ENCODE measurements at regions not wholly inside any gene's neighbourhood (a gene's known extent, or its start where the extent isn't known, plus 50 kb on each side); places are given as distances from the start of the nearest gene placed in this dataset.
A peak's percentile ranks its signal among the peaks of the same experiment; 100 is the strongest.

DNA sequence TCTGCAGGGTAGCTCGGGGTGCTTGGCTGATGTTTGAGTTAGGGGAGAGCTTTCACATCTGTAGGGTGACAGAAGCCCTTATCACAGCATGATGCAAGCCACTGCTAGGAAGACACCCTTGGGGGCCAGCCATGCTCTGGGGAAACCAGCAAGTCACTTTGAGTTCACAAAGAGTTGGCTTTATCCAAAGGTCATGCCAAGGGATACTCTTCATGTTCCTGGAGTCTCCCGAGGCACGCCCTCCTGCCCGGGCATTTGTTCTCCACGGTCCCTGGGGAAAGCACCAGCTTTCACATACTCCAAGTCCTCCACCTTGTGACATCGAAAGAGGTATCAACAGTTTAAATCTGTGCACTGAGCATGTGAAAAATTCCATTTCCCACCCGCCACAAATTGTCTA lies 227.7 kb downstream of the VAPA start:
- Mint-ChIP-seq H3K36me3 (ENCODE audit: insufficient read depth, unreplicated experiment) (no peaks in the 10 kb centered on the region), H3K9me3 (ENCODE audit: unreplicated experiment) (peaks cover 10% of the 10 kb centered on the region), H3K4me1 (ENCODE audit: low read depth, unreplicated experiment) (peaks cover 30% of the 10 kb centered on the region), H3K27ac (ENCODE audit: unreplicated experiment) (peak overlapping the region; percentile 83), H3K4me3 (ENCODE audit: unreplicated experiment) (peak overlapping the region; percentile 35), H3K27me3 (ENCODE audit: insufficient read depth, unreplicated experiment) (no peaks in the 10 kb centered on the region)
- intact Hi-C loops (cut with micrococcal nuclease; ENCODE audit: unreplicated experiment), result loop anchor here (5.0 to 10.0 kb wide), 2 partner anchors 57 to 169 kb away; no protein-coding TSS in a partner anchor
- Histone ChIP-seq H3K9me3 (no peaks in the 10 kb centered on the region), H3K4me1 (peaks cover 26% of the 10 kb centered on the region), H3K4me3 (ENCODE audit: low read depth, low read length) (no peak overlapping the region), H3K27me3 (replicated peaks; ENCODE audit: control insufficient read depth, insufficient read depth, low read length) (no peaks in the 10 kb centered on the region), H3K36me3 (ENCODE audit: control insufficient read depth, insufficient read depth, low read length) (no peaks in the 10 kb centered on the region)
- POLR2A ChIA-PET, result no interaction called here
- CTCF ChIA-PET, result interaction anchor here (0.6 to 1.3 kb wide), 4 partner anchors 10 to 437 kb away, joined by 3 read pairs; no protein-coding TSS in a partner anchor
- TF ChIP-seq, protein P1, sequence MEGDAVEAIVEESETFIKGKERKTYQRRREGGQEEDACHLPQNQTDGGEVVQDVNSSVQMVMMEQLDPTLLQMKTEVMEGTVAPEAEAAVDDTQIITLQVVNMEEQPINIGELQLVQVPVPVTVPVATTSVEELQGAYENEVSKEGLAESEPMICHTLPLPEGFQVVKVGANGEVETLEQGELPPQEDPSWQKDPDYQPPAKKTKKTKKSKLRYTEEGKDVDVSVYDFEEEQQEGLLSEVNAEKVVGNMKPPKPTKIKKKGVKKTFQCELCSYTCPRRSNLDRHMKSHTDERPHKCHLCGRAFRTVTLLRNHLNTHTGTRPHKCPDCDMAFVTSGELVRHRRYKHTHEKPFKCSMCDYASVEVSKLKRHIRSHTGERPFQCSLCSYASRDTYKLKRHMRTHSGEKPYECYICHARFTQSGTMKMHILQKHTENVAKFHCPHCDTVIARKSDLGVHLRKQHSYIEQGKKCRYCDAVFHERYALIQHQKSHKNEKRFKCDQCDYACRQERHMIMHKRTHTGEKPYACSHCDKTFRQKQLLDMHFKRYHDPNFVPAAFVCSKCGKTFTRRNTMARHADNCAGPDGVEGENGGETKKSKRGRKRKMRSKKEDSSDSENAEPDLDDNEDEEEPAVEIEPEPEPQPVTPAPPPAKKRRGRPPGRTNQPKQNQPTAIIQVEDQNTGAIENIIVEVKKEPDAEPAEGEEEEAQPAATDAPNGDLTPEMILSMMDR (IDR thresholded peaks at IDR 0.05; ENCODE audit: insufficient read depth in 1 of 2, low read depth in 1 of 2, low read length in 1 of 2, severe bottlenecking in 1 of 2, unreplicated experiment in 1 of 2), result no peak
- no TSS peak for BruUV-seq (replicated peaks)
- peak in 1 of 2 experiments; percentile 17 for DNase-seq

DNA sequence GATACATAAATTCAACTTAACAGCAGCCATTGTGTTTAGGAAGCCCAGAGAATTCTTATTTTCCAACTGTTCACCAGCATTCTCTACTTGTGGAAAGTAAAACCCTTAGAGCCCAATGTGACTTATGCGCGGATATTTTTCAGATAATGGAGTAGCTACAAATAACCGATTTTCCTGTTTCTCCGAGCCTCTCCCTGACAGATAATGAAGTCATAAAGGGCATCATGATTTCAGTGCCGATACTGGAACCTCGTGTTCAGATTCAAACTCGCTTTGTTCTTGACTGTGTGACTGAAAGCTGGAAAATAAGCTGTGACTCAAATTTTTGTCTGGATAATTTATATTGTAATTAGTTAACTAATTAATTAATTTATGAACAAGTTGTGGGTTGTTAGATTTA lies 228.2 kb downstream of the VAPA start:
- H3K27me3 Mint-ChIP-seq (ENCODE audit: insufficient read depth, unreplicated experiment), result no peaks in the 10 kb centered on the region
- H3K4me1 Mint-ChIP-seq (ENCODE audit: low read depth, unreplicated experiment), result peaks cover 30% of the 10 kb centered on the region
- no peaks in the 10 kb centered on the region for H3K27me3 ChIP-seq (replicated peaks; ENCODE audit: control insufficient read depth, insufficient read depth, low read length)
- no TSS peak for BruUV-seq (replicated peaks)
- no peaks in the 10 kb centered on the region for H3K36me3 ChIP-seq (ENCODE audit: control insufficient read depth, insufficient read depth, low read length)
- no peak overlapping the region for H3K4me3 ChIP-seq (ENCODE audit: low read depth, low read length)
- H3K9me3 ChIP-seq, result no peaks in the 10 kb centered on the region
- no peak for DNase-seq
- H3K9me3 Mint-ChIP-seq (ENCODE audit: unreplicated experiment), result peaks cover 8% of the 10 kb centered on the region
- H3K36me3 Mint-ChIP-seq (ENCODE audit: insufficient read depth, unreplicated experiment), result no peaks in the 10 kb centered on the region
- no peak overlapping the region for H3K4me3 Mint-ChIP-seq (ENCODE audit: unreplicated experiment)
- ChIA-PET CTCF (no interaction called here), POLR2A (no interaction called here)
- H3K4me1 ChIP-seq, result peaks cover 26% of the 10 kb centered on the region
- TF ChIP-seq, protein P1 (IDR thresholded peaks at IDR 0.05; ENCODE audit: insufficient read depth in 1 of 2, low read depth in 1 of 2, low read length in 1 of 2, severe bottlenecking in 1 of 2, unreplicated experiment in 1 of 2), result no peak
- H3K27ac Mint-ChIP-seq (ENCODE audit: unreplicated experiment), result peak overlapping the region; percentile 83
- intact Hi-C loops (cut with micrococcal nuclease; ENCODE audit: unreplicated experiment), result loop anchor here (5.0 to 10.0 kb wide), 2 partner anchors 57 to 170 kb away; no protein-coding TSS in a partner anchor

DNA sequence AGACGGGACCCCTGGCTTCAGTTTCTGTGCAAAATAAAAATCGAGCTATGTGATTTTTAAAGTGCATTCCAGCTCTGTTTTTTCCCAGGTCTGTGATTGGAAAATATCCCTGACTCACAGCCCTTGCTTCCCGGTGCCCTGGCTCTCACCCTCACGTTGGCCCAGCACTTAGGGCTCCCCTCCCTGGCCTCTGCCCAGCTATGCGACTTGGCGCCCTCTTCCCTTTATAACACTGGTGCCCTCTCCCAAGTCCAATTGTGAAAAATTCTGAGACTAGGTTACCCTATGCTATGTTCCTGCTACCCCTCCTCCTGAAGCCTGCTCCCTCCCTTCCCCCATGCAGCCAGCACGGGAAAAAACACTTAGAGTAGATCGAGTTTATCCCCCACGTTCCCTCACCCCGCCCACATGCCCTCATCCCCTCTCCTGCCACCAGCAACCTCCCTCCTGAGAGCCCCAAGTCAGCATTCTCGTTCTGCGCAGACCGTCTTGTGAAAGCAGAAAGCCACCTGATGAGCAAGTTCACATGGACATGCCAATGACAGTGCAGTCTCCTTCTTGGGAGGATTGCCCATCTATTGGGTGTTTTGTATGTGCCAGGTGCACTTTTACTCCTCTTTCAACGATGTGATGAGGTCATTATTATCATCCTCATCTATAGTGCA lies 228.8 kb downstream of the VAPA start:
- peaks cover 30% of the 10 kb centered on the region for H3K4me1 Mint-ChIP-seq (ENCODE audit: low read depth, unreplicated experiment)
- Histone ChIP-seq H3K27me3 (replicated peaks; ENCODE audit: control insufficient read depth, insufficient read depth, low read length) (no peaks in the 10 kb centered on the region), H3K9me3 (no peaks in the 10 kb centered on the region), H3K4me1 (peaks cover 26% of the 10 kb centered on the region), H3K4me3 (ENCODE audit: low read depth, low read length) (no peak overlapping the region), H3K36me3 (ENCODE audit: control insufficient read depth, insufficient read depth, low read length) (no peaks in the 10 kb centered on the region)
- ChIA-PET POLR2A (no interaction called here), CTCF (no interaction called here)
- no peaks in the 10 kb centered on the region for H3K27me3 Mint-ChIP-seq (ENCODE audit: insufficient read depth, unreplicated experiment)
- no peak overlapping the region for H3K4me3 Mint-ChIP-seq (ENCODE audit: unreplicated experiment)
- no TSS peak for BruUV-seq (replicated peaks)
- intact Hi-C loops (cut with micrococcal nuclease; ENCODE audit: unreplicated experiment), result loop anchor here (5.0 to 10.0 kb wide), 2 partner anchors 58 to 170 kb away; no protein-coding TSS in a partner anchor
- no peak for DNase-seq
- no peaks in the 10 kb centered on the region for H3K36me3 Mint-ChIP-seq (ENCODE audit: insufficient read depth, unreplicated experiment)
- peak overlapping the region; percentile 45 for H3K27ac Mint-ChIP-seq (ENCODE audit: unreplicated experiment)
- peaks cover 3% of the 10 kb centered on the region for H3K9me3 Mint-ChIP-seq (ENCODE audit: unreplicated experiment)
- TF ChIP-seq, protein P1 (IDR thresholded peaks at IDR 0.05; ENCODE audit: insufficient read depth in 1 of 2, low read depth in 1 of 2, low read length in 1 of 2, severe bottlenecking in 1 of 2, unreplicated experiment in 1 of 2), result no peak
